ENCODE measurements at regions not wholly inside any gene's neighbourhood (a gene's known extent, or its start where the extent isn't known, plus 50 kb on each side); places are given as distances from the start of the nearest gene placed in this dataset.

DNA sequence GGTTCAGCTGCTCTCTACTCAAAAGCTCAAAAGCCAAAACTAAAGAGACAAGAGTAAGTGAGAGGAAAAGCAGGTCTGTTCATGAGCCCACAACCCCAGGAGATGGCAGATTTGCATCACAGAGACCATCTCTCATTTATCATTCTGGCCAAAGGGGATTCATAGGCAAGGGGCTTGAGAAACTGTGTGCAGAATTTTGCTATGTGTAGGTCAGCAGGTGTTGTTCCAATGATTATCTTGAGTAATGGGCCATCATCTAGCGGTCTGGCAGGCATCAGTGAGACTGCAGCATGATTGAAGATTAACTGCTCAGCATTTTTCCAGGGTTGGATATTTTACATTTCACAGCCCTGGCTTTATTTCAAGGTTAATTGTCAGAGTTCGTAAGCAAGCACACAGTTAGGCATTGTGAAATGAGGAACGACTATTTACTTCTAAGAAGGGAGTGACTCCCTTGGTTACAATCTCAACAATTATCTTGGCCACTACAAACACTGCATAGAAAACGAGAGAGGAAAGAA lies 1204.6 kb upstream of the TMPRSS15 start:
- TF ChIP-seq, protein P1, sequence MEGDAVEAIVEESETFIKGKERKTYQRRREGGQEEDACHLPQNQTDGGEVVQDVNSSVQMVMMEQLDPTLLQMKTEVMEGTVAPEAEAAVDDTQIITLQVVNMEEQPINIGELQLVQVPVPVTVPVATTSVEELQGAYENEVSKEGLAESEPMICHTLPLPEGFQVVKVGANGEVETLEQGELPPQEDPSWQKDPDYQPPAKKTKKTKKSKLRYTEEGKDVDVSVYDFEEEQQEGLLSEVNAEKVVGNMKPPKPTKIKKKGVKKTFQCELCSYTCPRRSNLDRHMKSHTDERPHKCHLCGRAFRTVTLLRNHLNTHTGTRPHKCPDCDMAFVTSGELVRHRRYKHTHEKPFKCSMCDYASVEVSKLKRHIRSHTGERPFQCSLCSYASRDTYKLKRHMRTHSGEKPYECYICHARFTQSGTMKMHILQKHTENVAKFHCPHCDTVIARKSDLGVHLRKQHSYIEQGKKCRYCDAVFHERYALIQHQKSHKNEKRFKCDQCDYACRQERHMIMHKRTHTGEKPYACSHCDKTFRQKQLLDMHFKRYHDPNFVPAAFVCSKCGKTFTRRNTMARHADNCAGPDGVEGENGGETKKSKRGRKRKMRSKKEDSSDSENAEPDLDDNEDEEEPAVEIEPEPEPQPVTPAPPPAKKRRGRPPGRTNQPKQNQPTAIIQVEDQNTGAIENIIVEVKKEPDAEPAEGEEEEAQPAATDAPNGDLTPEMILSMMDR (IDR thresholded peaks at IDR 0.05; ENCODE audit: borderline replicate concordance, extremely low read depth, low read length, poor library complexity, severe bottlenecking), result no peak
- TF ChIP-seq EZH2 (IDR thresholded peaks at IDR 0.05; ENCODE audit: borderline replicate concordance, low read depth, low read length, severe bottlenecking), result no peak

Measured in DND-41 (cell line).